VCaP (cell line): ENCODE measurements at regions not wholly inside any gene's neighbourhood (a gene's known extent, or its start where the extent isn't known, plus 50 kb on each side); places are given as distances from the start of the nearest gene placed in this dataset.

Source experiments
- H3K27ac ChIP-seq: fragments of 450-650 bp; 2 replicates; pipeline ENCODE4 v1.5.1; 2017
- TF ChIP-seq, protein P1 (sequence below): fragments of 450-650 bp; conservative IDR thresholded peaks from 2 replicates; pipeline ENCODE4 v1.5.1; 2017; ENCODE audit warnings: mild to moderate bottlenecking, moderate library complexity

DNA sequence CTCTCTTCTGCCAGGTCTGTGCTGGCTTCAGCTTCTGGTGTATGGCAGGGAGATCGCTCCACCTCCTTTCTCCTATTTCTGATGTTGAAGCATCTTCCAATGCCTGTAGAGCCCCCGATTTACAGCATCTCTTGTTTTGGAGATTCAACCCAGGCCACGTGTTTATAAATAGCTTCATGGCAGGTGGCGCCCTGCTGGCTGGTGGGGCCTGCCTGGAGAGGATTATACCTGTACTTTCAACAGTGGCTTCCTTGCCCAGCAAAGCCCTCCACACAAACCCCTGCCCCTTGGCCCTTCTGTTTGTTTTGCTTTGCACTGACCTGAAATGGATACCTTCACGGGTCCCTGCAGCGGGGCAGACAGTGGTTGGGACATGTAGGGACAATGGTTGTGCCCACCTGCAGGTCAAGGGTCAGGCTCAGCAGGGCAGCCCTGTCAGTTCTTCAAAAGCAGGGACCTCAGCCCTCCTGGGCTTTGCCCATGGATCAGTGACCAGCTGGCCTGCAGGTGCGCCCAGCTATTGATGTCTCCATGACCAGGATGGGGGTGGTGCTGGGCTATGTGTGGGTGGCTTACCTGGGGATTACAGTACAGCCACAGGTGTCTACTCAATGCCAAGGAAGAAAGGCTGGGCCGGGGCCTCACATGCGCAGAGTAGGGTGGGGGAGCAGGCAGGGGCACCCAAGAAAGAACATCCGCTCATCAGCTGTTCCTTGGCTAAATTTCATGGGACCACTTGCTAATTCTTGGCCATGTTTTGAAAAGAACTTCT is 112.7 kb upstream of the PRR23C start:
- no peak overlapping the region for H3K27ac ChIP-seq
- TF ChIP-seq, protein P1, sequence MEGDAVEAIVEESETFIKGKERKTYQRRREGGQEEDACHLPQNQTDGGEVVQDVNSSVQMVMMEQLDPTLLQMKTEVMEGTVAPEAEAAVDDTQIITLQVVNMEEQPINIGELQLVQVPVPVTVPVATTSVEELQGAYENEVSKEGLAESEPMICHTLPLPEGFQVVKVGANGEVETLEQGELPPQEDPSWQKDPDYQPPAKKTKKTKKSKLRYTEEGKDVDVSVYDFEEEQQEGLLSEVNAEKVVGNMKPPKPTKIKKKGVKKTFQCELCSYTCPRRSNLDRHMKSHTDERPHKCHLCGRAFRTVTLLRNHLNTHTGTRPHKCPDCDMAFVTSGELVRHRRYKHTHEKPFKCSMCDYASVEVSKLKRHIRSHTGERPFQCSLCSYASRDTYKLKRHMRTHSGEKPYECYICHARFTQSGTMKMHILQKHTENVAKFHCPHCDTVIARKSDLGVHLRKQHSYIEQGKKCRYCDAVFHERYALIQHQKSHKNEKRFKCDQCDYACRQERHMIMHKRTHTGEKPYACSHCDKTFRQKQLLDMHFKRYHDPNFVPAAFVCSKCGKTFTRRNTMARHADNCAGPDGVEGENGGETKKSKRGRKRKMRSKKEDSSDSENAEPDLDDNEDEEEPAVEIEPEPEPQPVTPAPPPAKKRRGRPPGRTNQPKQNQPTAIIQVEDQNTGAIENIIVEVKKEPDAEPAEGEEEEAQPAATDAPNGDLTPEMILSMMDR, result no peak

DNA sequence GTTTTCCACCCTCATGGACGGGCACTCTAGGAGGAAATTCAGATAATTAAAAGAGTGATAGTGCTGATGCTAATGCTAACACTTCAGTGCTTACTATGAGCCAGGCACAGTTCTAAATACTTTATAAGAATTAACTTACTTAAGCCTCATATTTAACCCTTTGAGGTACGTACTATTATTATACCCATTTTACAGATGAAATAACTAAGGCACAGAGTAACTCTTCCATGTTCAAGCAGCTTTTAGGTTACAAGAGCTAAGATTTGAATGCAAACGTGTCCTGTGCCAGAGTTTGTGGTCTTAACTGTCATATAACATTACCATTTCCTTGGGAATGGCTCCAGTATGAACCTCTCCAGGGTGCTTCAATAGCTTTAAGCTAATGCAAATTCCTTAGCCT is 114.7 kb upstream of the PRR23C start:
- H3K27ac ChIP-seq, result no peak overlapping the region
- TF ChIP-seq, protein P1, result no peak

DNA sequence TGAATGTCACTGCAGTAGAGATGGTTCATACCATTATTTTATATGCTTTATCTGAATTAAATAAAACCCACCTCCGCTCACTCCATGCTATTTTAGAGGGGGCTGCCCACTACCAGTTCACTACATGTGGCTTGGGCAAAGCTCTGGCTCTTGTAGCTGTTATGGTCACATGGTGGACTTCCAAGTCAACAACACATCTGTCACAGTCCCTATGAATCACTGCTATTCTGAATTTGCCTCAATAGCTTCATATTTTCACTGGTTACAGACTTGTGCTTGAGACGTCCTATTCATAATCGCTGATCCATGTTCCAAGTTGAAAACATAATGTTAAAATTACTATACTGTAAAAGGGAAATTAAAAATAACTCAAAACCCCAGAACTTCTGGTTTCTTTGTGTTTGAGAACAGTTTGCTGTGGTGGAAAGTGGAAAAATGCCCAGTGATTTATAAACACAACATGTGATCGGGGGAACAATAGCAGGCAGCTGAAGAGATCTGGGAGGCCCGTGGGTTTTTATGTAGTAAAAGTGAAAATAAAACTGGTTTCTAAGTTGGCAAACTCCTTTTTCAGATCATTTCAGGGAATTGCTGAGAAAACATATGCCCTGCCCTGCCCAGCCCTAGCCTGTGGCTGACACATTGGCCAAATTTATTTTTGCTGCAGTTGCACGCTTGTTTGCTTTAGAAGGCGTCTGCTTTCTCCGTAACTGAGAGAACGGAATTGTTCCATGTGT is 128.8 kb upstream of the PRR23C start:
- TF ChIP-seq, protein P1, result no peak
- H3K27ac ChIP-seq, result peak overlapping the region; percentile 49

DNA sequence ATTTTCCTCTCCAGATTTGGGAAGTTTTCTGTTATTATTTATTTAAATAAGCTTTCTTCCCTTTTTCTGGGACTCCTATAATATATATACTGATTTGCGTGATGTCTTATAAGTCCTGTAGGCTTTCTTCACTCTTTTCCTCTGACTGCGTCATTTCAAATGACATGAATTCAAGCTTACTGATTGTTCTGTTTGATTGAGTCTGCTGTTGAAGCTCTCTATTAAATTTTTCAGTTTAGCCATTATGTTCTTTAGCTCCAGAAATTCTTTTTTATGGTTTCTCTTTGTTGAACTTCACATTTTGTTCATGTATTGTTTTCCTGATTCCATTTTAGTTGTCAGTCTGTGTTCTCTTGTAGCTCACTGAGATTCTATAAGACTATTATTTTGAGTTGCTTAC is 135.8 kb upstream of the PRR23C start:
- TF ChIP-seq, protein P1, result no peak

DNA sequence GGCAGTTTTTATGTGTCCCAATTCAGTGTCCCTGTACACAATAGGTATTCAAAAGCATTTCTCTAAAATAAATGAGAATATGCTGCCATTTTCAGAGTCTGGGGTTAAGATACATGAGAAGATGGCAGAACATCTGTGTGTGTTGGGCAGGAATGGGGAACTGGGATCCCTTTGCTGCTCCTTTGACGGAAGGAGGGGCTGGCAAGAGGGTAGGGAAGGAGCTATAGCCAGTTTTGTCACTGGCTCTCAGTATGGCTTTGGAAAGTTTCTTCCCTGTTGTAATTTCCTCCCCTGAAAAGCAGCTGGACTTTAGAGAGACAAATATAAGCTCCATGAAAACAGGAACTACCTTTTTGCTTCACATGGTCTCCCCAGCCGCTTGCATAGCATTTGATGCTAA is 137.5 kb upstream of the PRR23C start:
- TF ChIP-seq, protein P1, result no peak

More for the DNA sequence above, 135.8 kb upstream of the PRR23C start:
- no peak overlapping the region for H3K27ac ChIP-seq

DNA sequence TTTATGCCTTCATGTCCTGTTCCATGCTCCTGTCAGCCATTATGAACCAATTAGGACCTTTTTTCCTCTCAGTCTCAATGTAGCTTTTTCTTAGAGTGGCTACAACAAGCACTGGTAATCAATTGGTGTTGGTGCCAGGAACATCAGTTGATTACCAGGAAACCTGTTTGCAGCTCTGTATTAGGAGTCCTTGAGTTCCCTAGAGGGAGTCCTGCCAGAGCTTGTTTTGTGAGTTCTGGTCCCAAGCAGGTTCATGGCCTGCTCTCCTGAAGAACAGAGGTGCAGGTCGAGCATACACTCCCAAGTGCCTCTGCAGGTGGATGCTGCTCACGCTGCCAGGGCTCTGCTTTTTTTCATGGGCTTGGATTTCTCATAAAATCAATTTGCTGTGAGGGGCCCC is 137.9 kb upstream of the PRR23C start:
- no peak overlapping the region for H3K27ac ChIP-seq
- TF ChIP-seq, protein P1, result no peak

More for the DNA sequence above, 137.5 kb upstream of the PRR23C start:
- H3K27ac ChIP-seq, result no peak overlapping the region

DNA sequence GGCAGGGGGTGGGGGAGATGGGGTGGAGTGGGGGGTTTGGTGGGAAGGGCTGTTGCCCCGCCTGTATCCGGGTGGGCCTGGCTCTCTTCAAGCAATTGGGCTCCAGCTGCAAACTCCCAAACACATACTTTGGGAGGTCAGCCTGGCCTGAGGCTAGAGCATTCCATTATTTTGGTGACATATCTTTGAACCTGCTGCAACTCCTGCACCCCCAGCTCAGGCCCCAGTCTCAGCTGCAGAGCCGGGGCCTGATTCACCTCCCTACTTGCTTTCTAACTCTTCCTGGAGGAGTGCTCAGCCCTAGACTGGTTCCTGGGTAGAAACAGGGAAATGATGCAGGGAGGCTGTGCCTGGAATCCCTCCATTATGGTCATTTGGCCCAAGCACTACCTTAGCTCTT is 140.8 kb upstream of the PRR23C start:
- no peak overlapping the region for H3K27ac ChIP-seq
- TF ChIP-seq, protein P1, result no peak
